ENCODE measurements at regions not wholly inside any gene's neighbourhood (a gene's known extent, or its start where the extent isn't known, plus 50 kb on each side); places are given as distances from the start of the nearest gene placed in this dataset.

GRCh38 chrX:98057176-98057575 is 1173.5 kb downstream of the RPA4 start:
- Histone ChIP-seq H3K27me3 (no peaks in the 10 kb centered on the region), H3K27ac (no peak overlapping the region), H3K4me3 (no peak overlapping the region), H3K9me3 (no peaks in the 10 kb centered on the region), H3K4me1 (no peaks in the 10 kb centered on the region), H3K36me3 (no peaks in the 10 kb centered on the region)
- TF ChIP-seq POLR2A (IDR thresholded peaks at IDR 0.05) (no peak), CTCF (IDR thresholded peaks at IDR 0.05) (no peak)
- DNase-seq, result no peak

GRCh38 chrX:98065151-98065550 is 1181.4 kb downstream of the RPA4 start:
- H3K27ac ChIP-seq, result no peak overlapping the region
- no peak overlapping the region for H3K4me3 ChIP-seq
- TF ChIP-seq CTCF (IDR thresholded peaks at IDR 0.05) (no peak), POLR2A (IDR thresholded peaks at IDR 0.05) (no peak)
- no peaks in the 10 kb centered on the region for H3K9me3 ChIP-seq
- H3K4me1 ChIP-seq, result no peaks in the 10 kb centered on the region
- no peaks in the 10 kb centered on the region for H3K27me3 ChIP-seq
- DNase-seq, result no peak
- H3K36me3 ChIP-seq, result no peaks in the 10 kb centered on the region

DNA sequence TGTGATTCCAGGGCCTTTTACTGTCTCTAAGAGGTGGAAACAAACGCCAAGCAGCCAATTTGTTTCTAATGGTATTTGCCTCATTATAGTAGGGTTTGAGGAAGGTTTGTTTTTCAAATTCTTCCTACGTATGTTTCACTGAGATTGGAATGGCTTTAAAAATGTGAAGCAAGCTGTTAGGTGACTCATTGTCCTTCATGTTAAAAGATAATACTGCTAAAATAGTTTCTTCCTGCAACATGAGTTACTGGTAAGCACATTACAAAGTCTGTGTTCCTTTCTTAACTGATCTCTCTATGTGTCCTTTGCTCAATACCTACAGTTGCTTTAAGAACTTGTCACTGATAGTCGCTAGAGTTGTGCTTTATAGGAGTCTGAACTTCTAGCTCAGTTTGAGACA is 1183.9 kb downstream of the RPA4 start:
- no peaks in the 10 kb centered on the region for H3K36me3 ChIP-seq
- no peaks in the 10 kb centered on the region for H3K4me1 ChIP-seq
- TF ChIP-seq POLR2A (IDR thresholded peaks at IDR 0.05) (no peak), CTCF (IDR thresholded peaks at IDR 0.05) (no peak)
- H3K27me3 ChIP-seq, result no peaks in the 10 kb centered on the region
- no peaks in the 10 kb centered on the region for H3K9me3 ChIP-seq
- DNase-seq, result no peak
- no peak overlapping the region for H3K4me3 ChIP-seq
- no peak overlapping the region for H3K27ac ChIP-seq

DNA sequence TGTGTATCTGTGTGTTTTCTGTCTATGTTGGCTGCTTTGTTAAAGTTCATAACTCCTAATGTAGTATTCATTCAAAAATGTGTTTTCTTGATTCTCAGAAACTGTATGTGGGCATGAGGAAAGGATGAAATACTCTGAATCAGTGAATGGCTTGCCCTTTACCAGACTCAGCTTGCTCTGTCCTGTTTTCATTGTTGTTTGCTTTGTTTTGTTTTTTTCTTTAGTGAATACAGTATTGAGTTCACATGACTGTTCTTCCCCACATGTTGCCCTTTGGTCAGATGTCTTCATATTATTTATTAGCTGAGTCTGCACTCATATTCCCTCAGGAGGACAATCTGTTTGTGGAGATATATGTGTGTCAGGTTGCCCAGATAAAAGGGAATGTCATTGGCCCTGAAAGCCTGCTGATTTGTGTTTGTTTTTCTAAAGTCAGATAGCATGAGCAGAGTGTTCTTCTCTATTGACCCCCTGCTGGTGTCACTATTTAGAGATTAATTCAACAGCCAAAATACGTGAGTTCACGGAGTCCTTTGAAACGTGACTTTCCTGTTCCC is 1184.4 kb downstream of the RPA4 start:
- no peak for DNase-seq
- Histone ChIP-seq H3K9me3 (no peaks in the 10 kb centered on the region), H3K4me1 (no peaks in the 10 kb centered on the region), H3K27ac (no peak overlapping the region), H3K36me3 (no peaks in the 10 kb centered on the region), H3K4me3 (no peak overlapping the region), H3K27me3 (no peaks in the 10 kb centered on the region)
- TF ChIP-seq POLR2A (IDR thresholded peaks at IDR 0.05) (no peak), CTCF (IDR thresholded peaks at IDR 0.05) (no peak)

GRCh38 chrX:98071331-98071730 is 1187.6 kb downstream of the RPA4 start:
- Histone ChIP-seq H3K27ac (no peak overlapping the region), H3K9me3 (no peaks in the 10 kb centered on the region), H3K4me3 (no peak overlapping the region), H3K36me3 (no peaks in the 10 kb centered on the region), H3K4me1 (no peaks in the 10 kb centered on the region), H3K27me3 (no peaks in the 10 kb centered on the region)
- TF ChIP-seq CTCF (IDR thresholded peaks at IDR 0.05) (no peak), POLR2A (IDR thresholded peaks at IDR 0.05) (no peak)
- DNase-seq, result no peak

DNA sequence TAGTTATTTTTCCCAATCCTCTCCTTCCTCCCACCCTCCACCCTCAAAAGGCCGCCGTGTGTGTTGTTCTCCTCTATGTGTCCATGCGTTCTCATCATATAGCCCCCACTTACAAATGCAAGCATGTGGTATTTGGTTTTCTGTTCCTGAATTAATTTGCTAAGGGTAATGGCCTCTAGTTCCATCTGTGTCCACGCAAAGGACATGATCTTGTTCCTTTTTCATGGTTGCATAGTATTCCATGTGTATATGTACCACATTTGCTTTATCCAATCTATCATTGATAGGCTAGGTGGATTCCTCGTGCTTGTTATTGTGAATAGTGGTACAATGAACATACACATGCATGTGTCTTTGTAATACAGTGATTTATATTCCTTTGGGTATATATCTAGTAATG is 1193.7 kb downstream of the RPA4 start:
- no peak overlapping the region for H3K27ac ChIP-seq
- no peaks in the 10 kb centered on the region for H3K36me3 ChIP-seq
- DNase-seq, result no peak
- H3K4me3 ChIP-seq, result no peak overlapping the region
- no peaks in the 10 kb centered on the region for H3K4me1 ChIP-seq
- H3K27me3 ChIP-seq, result no peaks in the 10 kb centered on the region
- no peaks in the 10 kb centered on the region for H3K9me3 ChIP-seq
- TF ChIP-seq POLR2A (IDR thresholded peaks at IDR 0.05) (no peak), CTCF (IDR thresholded peaks at IDR 0.05) (no peak)
